Stimulated activated CD4-positive, alpha-beta T cell treated with anti-CD3 and anti-CD28 coated beads, Interleukin-2, amount 100 ng/mL, for 48 hours (primary cell): ENCODE measurements at regions not wholly inside any gene's neighbourhood (a gene's known extent, or its start where the extent isn't known, plus 50 kb on each side); places are given as distances from the start of the nearest gene placed in this dataset.

Experiments used
- DNase-seq, 2 donors: peaks; one replicate each; pipeline ENCODE4 v3.0.0-alpha.2; 2020

- DNase-seq: no peak
These were observed 99.1 kb upstream of the HDAC4 start for GRCh38 chr2:239499726-239500573.

DNA sequence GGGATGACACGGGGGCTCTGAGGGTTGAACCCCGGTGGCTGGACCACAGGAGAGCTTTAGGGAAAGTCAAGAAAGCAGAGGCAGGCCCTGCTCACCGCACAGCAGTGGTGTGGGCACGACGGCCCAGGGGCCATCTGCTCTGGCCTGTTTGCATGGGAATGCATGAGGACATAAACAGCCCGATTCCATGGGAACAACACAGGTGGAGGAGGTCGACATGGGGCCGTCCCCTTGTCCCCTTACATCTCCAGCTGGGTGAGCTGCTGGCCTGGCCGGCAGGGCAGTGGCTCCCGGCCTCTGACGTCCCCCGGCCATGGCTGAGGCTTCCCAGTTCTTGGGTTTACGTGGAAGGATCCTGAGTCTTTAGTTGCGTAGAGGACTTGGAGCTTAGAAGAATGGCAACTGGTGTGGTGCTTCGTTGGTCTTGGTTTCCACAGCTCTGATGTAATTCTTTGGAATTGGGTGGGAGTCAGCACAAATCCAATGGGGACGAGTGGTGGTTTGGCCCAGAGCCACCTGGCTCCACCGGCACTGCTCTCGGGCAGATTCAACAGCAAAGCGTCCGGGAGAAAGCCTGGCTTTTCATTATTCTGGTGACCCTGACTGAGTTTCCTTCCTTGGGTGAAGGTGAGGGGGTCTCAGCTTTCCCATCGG lies 98.3 kb upstream of the HDAC4 start:
- no peak for DNase-seq

DNA sequence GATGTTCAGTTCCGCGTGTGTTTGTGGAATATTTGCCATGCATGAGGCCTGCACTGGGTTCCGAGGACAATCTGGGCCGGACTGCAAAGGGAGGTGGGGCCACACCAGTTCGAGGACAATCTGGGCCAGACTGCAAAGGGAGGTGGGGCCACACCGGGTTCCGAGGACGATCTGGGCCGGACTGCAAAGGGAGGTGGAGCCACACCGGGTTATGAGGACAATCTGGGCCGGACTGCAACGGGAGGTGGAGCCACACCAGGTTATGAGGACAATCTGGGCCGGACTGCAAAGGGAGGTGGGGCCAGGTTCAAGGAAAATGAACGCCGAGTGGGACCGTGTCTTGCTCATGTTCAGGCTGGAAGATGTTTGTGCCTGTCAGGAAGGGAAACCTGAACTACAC lies 97.8 kb upstream of the HDAC4 start:
- DNase-seq: no peak

DNA sequence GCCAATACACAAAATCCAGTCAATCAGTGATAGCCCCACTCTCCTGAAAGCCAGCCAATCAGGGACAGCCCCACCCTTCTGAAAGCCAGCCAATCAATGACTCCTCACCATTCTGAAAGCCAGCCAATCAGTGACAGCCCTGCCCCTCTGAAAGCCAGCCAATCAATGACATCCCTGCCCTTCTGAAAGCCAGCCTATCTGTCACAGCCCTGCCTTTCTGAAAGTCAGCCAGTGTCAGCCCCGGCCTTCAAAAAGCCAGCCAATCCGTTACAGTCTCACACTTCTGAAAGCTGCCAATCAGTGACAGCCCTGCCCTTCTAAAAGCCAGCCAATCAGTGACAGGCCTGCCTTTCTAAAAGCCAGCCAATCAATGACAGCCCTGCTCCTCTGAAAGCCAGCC lies 95.9 kb upstream of the HDAC4 start:
- no peak for DNase-seq

- DNase-seq: no peak
These were observed 95.0 kb upstream of the HDAC4 start for GRCh38 chr2:239495791-239496233.

- no peak for DNase-seq
These were observed 94.4 kb upstream of the HDAC4 start for GRCh38 chr2:239495175-239495574.

DNA sequence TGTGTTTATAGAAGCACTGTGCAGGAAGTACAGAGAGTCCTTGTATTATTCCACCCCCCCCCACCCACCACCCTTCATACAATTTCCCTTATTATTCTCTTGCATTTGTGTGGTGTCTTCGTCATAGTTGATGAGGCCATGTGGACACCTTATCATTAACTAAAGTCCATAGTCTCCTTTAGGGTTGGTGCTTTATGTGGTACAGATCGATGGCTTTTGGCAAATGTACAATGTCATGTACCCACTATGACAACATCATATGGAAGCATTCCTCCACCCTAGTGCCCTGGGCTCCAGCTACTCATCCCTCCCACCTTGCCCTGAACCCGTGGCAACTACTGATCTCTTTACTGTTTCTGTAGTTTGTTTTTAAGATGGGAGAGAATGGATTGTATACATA lies 93.8 kb upstream of the HDAC4 start:
- DNase-seq: no peak

DNA sequence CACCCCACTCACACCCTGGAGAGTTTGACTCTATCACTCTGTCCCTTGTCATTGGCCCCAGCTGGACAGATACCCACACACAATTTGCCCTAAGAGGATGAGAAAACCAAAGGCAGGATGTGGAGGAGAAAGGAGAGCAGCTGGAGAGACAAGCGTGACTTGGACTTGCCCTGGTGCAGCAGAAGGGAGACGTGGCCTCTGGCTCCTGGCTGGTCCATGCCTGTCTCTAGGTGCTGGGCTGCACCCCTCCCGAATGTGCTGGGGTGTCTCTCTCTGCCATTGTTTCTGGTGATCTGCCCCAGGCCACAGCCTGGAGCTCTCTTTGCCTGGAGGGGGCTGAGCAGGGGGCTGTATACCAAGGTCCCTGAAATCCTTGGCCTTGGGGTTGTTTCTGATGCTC lies 88.7 kb upstream of the HDAC4 start:
- DNase-seq: no peak

GRCh38 chr2:239488125-239488524 lies 87.3 kb upstream of the HDAC4 start:
- no peak for DNase-seq

- no peak for DNase-seq
These were observed 86.5 kb upstream of the HDAC4 start for GRCh38 chr2:239487272-239487671.

DNA sequence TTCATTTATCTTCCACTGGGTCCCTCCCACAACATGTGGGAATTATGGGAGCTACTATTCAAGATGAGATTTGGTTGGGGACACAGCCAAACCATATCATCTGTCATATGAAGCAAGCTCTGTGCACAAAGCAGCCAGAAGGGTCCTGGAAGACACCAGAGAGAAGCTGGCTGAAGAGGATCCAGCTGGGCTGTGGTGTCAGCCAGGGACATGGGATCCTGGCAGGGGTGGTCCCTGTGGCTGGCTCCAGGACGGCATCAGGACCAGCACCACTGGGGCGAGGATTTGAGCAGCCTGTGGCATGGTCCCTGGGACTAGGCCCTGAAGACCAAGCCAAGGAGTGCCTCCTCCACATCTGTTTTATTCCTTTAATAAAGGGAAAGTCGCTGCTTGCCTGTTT lies 84.8 kb upstream of the HDAC4 start:
- DNase-seq: no peak

- DNase-seq: no peak
These were observed 83.9 kb upstream of the HDAC4 start for GRCh38 chr2:239484571-239485355.

DNA sequence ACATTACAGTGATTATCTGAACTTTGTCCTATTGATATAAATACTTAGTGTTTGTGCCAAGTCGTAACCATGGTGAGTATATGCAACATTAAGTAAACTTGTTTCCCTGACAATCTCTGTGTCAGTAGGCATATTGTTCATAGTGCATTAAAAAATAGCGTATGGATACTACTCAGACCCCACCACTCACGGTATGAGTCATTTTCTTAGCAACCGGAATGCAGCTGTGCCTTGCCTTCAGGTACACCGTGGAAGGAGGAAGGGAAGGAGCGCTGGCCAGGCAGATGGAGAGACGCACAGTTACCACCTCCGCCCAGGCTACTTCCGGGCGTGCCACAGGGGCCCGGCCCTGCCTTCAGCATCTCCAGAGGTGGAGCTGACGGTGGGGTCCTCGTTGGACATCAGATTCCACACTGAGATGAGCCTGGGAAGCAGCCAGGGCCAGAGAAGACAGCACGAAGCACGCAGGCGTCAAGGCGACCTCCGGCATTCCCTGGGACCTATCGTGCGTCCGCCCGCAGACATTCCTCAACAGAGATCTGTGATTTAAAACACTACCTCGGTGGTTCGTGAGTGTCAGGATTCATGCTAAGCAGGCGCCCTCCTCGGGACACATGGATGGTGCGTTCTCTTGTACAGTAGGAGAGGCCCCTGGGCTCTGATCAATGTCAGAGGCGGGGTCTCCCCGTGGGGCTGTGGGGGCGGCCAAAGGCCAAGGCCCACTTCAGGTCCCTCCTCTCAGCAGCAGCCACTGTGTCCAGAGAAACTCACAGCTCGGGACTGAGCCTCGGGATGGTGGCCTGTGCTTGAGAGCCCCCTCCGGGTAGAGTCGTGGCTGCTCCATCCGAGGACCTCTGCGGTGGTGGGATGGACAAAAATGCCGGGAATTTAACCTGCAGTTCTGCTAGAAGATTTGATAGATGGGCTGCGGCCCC lies 82.2 kb upstream of the HDAC4 start:
- DNase-seq: no peak

- DNase-seq: no peak
These were observed 78.7 kb upstream of the HDAC4 start for GRCh38 chr2:239479471-239479870.

DNA sequence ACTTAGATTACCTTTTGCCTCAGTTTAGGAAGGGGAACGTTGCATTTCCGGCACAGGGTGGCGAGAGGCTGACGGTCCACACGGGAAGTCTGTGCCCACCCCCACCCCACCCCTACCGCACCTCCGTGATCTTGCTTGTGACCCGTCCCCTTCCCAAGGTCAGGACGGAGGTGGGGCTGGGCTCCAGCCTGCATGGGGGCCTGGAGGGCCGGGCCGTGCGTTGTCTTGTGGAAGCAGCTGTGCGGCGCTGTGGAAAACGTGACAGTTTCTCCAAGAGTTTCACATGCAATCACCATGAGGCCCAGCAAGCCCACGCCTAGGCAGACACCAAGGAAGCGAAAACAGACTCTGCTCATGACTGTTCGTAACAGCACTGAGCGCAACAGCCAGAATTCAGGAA lies 76.8 kb upstream of the HDAC4 start:
- DNase-seq: no peak

- DNase-seq: no peak
These were observed 76.2 kb upstream of the HDAC4 start for GRCh38 chr2:239476757-239477585.

GRCh38 chr2:239476029-239476756 lies 75.4 kb upstream of the HDAC4 start:
- no peak for DNase-seq

- no peak for DNase-seq
These were observed 74.6 kb upstream of the HDAC4 start for GRCh38 chr2:239475161-239476028.

- no peak for DNase-seq
These were observed 72.5 kb upstream of the HDAC4 start for GRCh38 chr2:239473211-239473805.
